GM18870 (cell line): ENCODE measurements at regions not wholly inside any gene's neighbourhood (a gene's known extent, or its start where the extent isn't known, plus 50 kb on each side); places are given as distances from the start of the nearest gene placed in this dataset.
"Not testable (repeated sequence)": the region's sequence is repeated elsewhere in the genome, so short reads cannot be mapped to it uniquely, and the experiment has no call there.

ENCODE experiments used
- ATAC-seq: cut with Tn5 transposase; IDR thresholded peaks from one replicate; pipeline ENCODE4 v1.9.1; 2021; ENCODE audit warnings: moderate library complexity; ENCODE audit not compliant: unreplicated experiment

- ATAC-seq: no peak
Measured at GRCh38 chr1:242651817-242652216, 127.3 kb upstream of the PLD5 start.

- ATAC-seq: no peak
Measured at GRCh38 chr1:242641461-242641860, 117.0 kb upstream of the PLD5 start.

GRCh38 chr1:242639104-242639503 is 114.6 kb upstream of the PLD5 start:
- ATAC-seq: no peak

GRCh38 chr1:242634732-242635131 is 110.2 kb upstream of the PLD5 start:
- no peak for ATAC-seq

- ATAC-seq: no peak
Measured at GRCh38 chr1:242629396-242629795, 104.9 kb upstream of the PLD5 start.

- ATAC-seq: no peak
Measured at GRCh38 chr1:242623756-242624155, 99.3 kb upstream of the PLD5 start.

GRCh38 chr1:242623119-242623518 is 98.6 kb upstream of the PLD5 start:
- no peak for ATAC-seq

- no peak for ATAC-seq
Measured at GRCh38 chr1:242613266-242613815, 88.8 kb upstream of the PLD5 start.

GRCh38 chr1:242610209-242610608 is 85.7 kb upstream of the PLD5 start:
- no peak for ATAC-seq

- ATAC-seq: no peak
Measured at GRCh38 chr1:242605521-242605920, 81.0 kb upstream of the PLD5 start.

- ATAC-seq: no peak
Measured at GRCh38 chr1:242602001-242602400, 77.5 kb upstream of the PLD5 start.

- ATAC-seq: not testable (repeated sequence)
Measured at GRCh38 chr1:242593756-242594155, 69.3 kb upstream of the PLD5 start.

- ATAC-seq: no peak
Measured at GRCh38 chr1:242586360-242586680, 61.8 kb upstream of the PLD5 start.

GRCh38 chr1:242585616-242586359 is 61.3 kb upstream of the PLD5 start:
- no peak for ATAC-seq

- ATAC-seq: no peak
Measured at GRCh38 chr1:242582669-242583068, 58.2 kb upstream of the PLD5 start.

- ATAC-seq: no peak
Measured at GRCh38 chr1:242579528-242580235, 55.2 kb upstream of the PLD5 start.
